GM21360 (cell line): ENCODE measurements at regions not wholly inside any gene's neighbourhood (a gene's known extent, or its start where the extent isn't known, plus 50 kb on each side); places are given as distances from the start of the nearest gene placed in this dataset.
"Not testable (repeated sequence)": the region's sequence is repeated elsewhere in the genome, so short reads cannot be mapped to it uniquely, and the experiment has no call there.

Experiments used
- ATAC-seq: cut with Tn5 transposase; IDR thresholded peaks from one replicate; pipeline ENCODE4 v1.9.1; 2021; ENCODE audit warnings: mild to moderate bottlenecking, moderate library complexity; ENCODE audit not compliant: unreplicated experiment

- ATAC-seq = no peak
Observed at GRCh38 chr14:65834051-65834450, 421.5 kb downstream of the FUT8 start.

GRCh38 chr14:65834812-65835211, 422.3 kb downstream of the FUT8 start:
- ATAC-seq = no peak

GRCh38 chr14:65835501-65835900, 423.0 kb downstream of the FUT8 start:
- ATAC-seq = no peak

GRCh38 chr14:65838565-65838964, 426.0 kb downstream of the FUT8 start:
- ATAC-seq = no peak

- ATAC-seq = no peak
Observed at GRCh38 chr14:65840118-65840751, 427.7 kb downstream of the FUT8 start.

GRCh38 chr14:65840786-65841185, 428.3 kb downstream of the FUT8 start:
- no peak for ATAC-seq

- ATAC-seq = no peak
Observed at GRCh38 chr14:65846196-65846868, 433.8 kb downstream of the FUT8 start.

GRCh38 chr14:65847075-65847847, 434.7 kb downstream of the FUT8 start:
- no peak for ATAC-seq

GRCh38 chr14:65847931-65848330, 435.4 kb downstream of the FUT8 start:
- not testable (repeated sequence) for ATAC-seq

- ATAC-seq = no peak
Observed at GRCh38 chr14:65849091-65849490, 436.6 kb downstream of the FUT8 start.

- ATAC-seq = no peak
Observed at GRCh38 chr14:65849558-65849957, 437.0 kb downstream of the FUT8 start.

- ATAC-seq = no peak
Observed at GRCh38 chr14:65850429-65851135, 438.1 kb downstream of the FUT8 start.

GRCh38 chr14:65852689-65853088, 440.2 kb downstream of the FUT8 start:
- no peak for ATAC-seq

GRCh38 chr14:65853407-65853955, 441.0 kb downstream of the FUT8 start:
- ATAC-seq = no peak

- no peak for ATAC-seq
Observed at GRCh38 chr14:65854215-65854614, 441.7 kb downstream of the FUT8 start.

GRCh38 chr14:65860956-65861611, 448.6 kb downstream of the FUT8 start:
- ATAC-seq = no peak

GRCh38 chr14:65864549-65864948, 452.0 kb downstream of the FUT8 start:
- no peak for ATAC-seq

GRCh38 chr14:65864984-65865383, 452.5 kb downstream of the FUT8 start:
- ATAC-seq = no peak

GRCh38 chr14:65866448-65866847, 453.9 kb downstream of the FUT8 start:
- no peak for ATAC-seq

- no peak for ATAC-seq
Observed at GRCh38 chr14:65866886-65867285, 454.4 kb downstream of the FUT8 start.

- no peak for ATAC-seq
Observed at GRCh38 chr14:65867333-65867732, 454.8 kb downstream of the FUT8 start.
